ENCODE measurements at regions not wholly inside any gene's neighbourhood (a gene's known extent, or its start where the extent isn't known, plus 50 kb on each side); places are given as distances from the start of the nearest gene placed in this dataset.
A peak's percentile ranks its signal among the peaks of the same experiment; 100 is the strongest.

- no peak for DNase-seq (ENCODE audit: low read depth)
- no peaks in the 10 kb centered on the region for H3K36me3 ChIP-seq (ENCODE audit: control insufficient read depth, insufficient read depth, low read length)
- H3K4me3 ChIP-seq (ENCODE audit: low read depth, low read length), result no peak overlapping the region
- H3K27me3 ChIP-seq (ENCODE audit: control insufficient read depth, insufficient read depth, low read length), result no peaks in the 10 kb centered on the region
- TF ChIP-seq CTCF (IDR thresholded peaks at IDR 0.05; ENCODE audit: insufficient read depth, low read length, poor library complexity, severe bottlenecking), result no peak
These were observed 122.9 kb upstream of the LYZL2 start for GRCh38 chr10:30752481-30752881.

GRCh38 chr10:30751678-30752331 is 122.3 kb upstream of the LYZL2 start:
- no peak overlapping the region for H3K4me3 ChIP-seq (ENCODE audit: low read depth, low read length)
- no peaks in the 10 kb centered on the region for H3K36me3 ChIP-seq (ENCODE audit: control insufficient read depth, insufficient read depth, low read length)
- H3K27me3 ChIP-seq (ENCODE audit: control insufficient read depth, insufficient read depth, low read length), result no peaks in the 10 kb centered on the region
- TF ChIP-seq CTCF (IDR thresholded peaks at IDR 0.05; ENCODE audit: insufficient read depth, low read length, poor library complexity, severe bottlenecking), result peak; percentile 88
- DNase-seq (ENCODE audit: low read depth), result no peak

- no peak for TF ChIP-seq CTCF (IDR thresholded peaks at IDR 0.05; ENCODE audit: insufficient read depth, low read length, poor library complexity, severe bottlenecking)
- Histone ChIP-seq H3K27me3 (ENCODE audit: control insufficient read depth, insufficient read depth, low read length) (no peaks in the 10 kb centered on the region), H3K36me3 (ENCODE audit: control insufficient read depth, insufficient read depth, low read length) (no peaks in the 10 kb centered on the region), H3K4me3 (ENCODE audit: low read depth, low read length) (no peak overlapping the region)
- DNase-seq (ENCODE audit: low read depth), result no peak
These were observed 121.6 kb upstream of the LYZL2 start for GRCh38 chr10:30750971-30751677.

- H3K4me3 ChIP-seq (ENCODE audit: low read depth, low read length), result no peak overlapping the region
- no peaks in the 10 kb centered on the region for H3K36me3 ChIP-seq (ENCODE audit: control insufficient read depth, insufficient read depth, low read length)
- DNase-seq (ENCODE audit: low read depth), result no peak
- no peak for TF ChIP-seq CTCF (IDR thresholded peaks at IDR 0.05; ENCODE audit: insufficient read depth, low read length, poor library complexity, severe bottlenecking)
- no peaks in the 10 kb centered on the region for H3K27me3 ChIP-seq (ENCODE audit: control insufficient read depth, insufficient read depth, low read length)
These were observed 119.8 kb upstream of the LYZL2 start for GRCh38 chr10:30749385-30749784.

GRCh38 chr10:30748152-30748973 is 118.8 kb upstream of the LYZL2 start:
- no peaks in the 10 kb centered on the region for H3K36me3 ChIP-seq (ENCODE audit: control insufficient read depth, insufficient read depth, low read length)
- TF ChIP-seq CTCF (IDR thresholded peaks at IDR 0.05; ENCODE audit: insufficient read depth, low read length, poor library complexity, severe bottlenecking), result no peak
- no peak for DNase-seq (ENCODE audit: low read depth)
- no peak overlapping the region for H3K4me3 ChIP-seq (ENCODE audit: low read depth, low read length)
- H3K27me3 ChIP-seq (ENCODE audit: control insufficient read depth, insufficient read depth, low read length), result no peaks in the 10 kb centered on the region

Measured in kidney epithelial cell (primary cell).